ENCODE measurements at regions not wholly inside any gene's neighbourhood (a gene's known extent, or its start where the extent isn't known, plus 50 kb on each side); places are given as distances from the start of the nearest gene placed in this dataset.
A peak's percentile ranks its signal among the peaks of the same experiment; 100 is the strongest.

- DNase-seq, result no peak
- no peak overlapping the region for H3K27ac ChIP-seq
- H3K36me3 ChIP-seq, result no peaks in the 10 kb centered on the region
- H3K4me3 ChIP-seq, result no peak overlapping the region
- H3K4me1 ChIP-seq, result no peaks in the 10 kb centered on the region
- WGBS, 5 donors, result 89 to 98% (median 94%) methylated on average over 1 of the region's 1 CpG
- no peak for TF ChIP-seq CTCF (IDR thresholded peaks at IDR 0.05)
- TF ChIP-seq POLR2A (IDR thresholded peaks at IDR 0.05), result no peak
- TF ChIP-seq POLR2AphosphoS5 (IDR thresholded peaks at IDR 0.05), result no peak
- no peak for TF ChIP-seq EP300 (IDR thresholded peaks at IDR 0.05)
- intact Hi-C loops (cut with DNase I; ENCODE audit: low total_unique reads), result no loop called here
- no peaks in the 10 kb centered on the region for H3K27me3 ChIP-seq
- H3K9me3 ChIP-seq, result no peaks in the 10 kb centered on the region
Observed at GRCh38 chr17:12349297-12349696, 316.4 kb upstream of the MYOCD start.

GRCh38 chr17:12352127-12352526 is 313.6 kb upstream of the MYOCD start:
- DNase-seq, result no peak
- TF ChIP-seq POLR2A (IDR thresholded peaks at IDR 0.05) (no peak), EP300 (IDR thresholded peaks at IDR 0.05) (no peak), POLR2AphosphoS5 (IDR thresholded peaks at IDR 0.05) (no peak), CTCF (IDR thresholded peaks at IDR 0.05) (no peak)
- Histone ChIP-seq H3K27me3 (no peaks in the 10 kb centered on the region), H3K36me3 (no peaks in the 10 kb centered on the region), H3K4me1 (no peaks in the 10 kb centered on the region), H3K27ac (no peak overlapping the region), H3K4me3 (no peak overlapping the region), H3K9me3 (no peaks in the 10 kb centered on the region)
- intact Hi-C loops (cut with DNase I; ENCODE audit: low total_unique reads), result no loop called here
- 64 to 82% (median 81%) methylated on average over 5 of the region's 5 CpGs for WGBS, 5 donors

- TF ChIP-seq POLR2AphosphoS5 (IDR thresholded peaks at IDR 0.05) (no peak), CTCF (IDR thresholded peaks at IDR 0.05) (no peak), POLR2A (IDR thresholded peaks at IDR 0.05) (no peak), EP300 (IDR thresholded peaks at IDR 0.05) (no peak)
- Histone ChIP-seq H3K4me1 (peaks cover 0 to 27% (median 0%) of the 10 kb centered on the region in 4 donors), H3K4me3 (no peak overlapping the region), H3K9me3 (no peaks in the 10 kb centered on the region), H3K36me3 (no peaks in the 10 kb centered on the region), H3K27ac (peak overlapping the region in 2 of 5 donors; percentile 61 to 77), H3K27me3 (no peaks in the 10 kb centered on the region)
- intact Hi-C loops (cut with DNase I; ENCODE audit: low total_unique reads), result no loop called here
- no peak for DNase-seq
- WGBS, 5 donors, result 86 to 98% (median 93%) methylated on average over 2 of the region's 2 CpGs
Observed at GRCh38 chr17:12357600-12357999, 308.1 kb upstream of the MYOCD start.

GRCh38 chr17:12358477-12358876 is 307.2 kb upstream of the MYOCD start:
- Histone ChIP-seq H3K4me1 (peaks cover 0 to 27% (median 0%) of the 10 kb centered on the region in 4 donors), H3K36me3 (no peaks in the 10 kb centered on the region), H3K9me3 (no peaks in the 10 kb centered on the region), H3K27ac (peak overlapping the region; percentile 42 to 77 (median 57)), H3K4me3 (no peak overlapping the region), H3K27me3 (no peaks in the 10 kb centered on the region)
- intact Hi-C loops (cut with DNase I; ENCODE audit: low total_unique reads), result no loop called here
- TF ChIP-seq EP300 (IDR thresholded peaks at IDR 0.05), result no peak
- no peak for TF ChIP-seq POLR2A (IDR thresholded peaks at IDR 0.05)
- TF ChIP-seq CTCF (IDR thresholded peaks at IDR 0.05), result no peak
- TF ChIP-seq POLR2AphosphoS5 (IDR thresholded peaks at IDR 0.05), result no peak
- peak in 1 of 2 donors; percentile 33 for DNase-seq
- WGBS, 5 donors, result 62 to 75% (median 65%) methylated on average over 10 of the region's 10 CpGs
